A549 (cell line): ENCODE measurements at regions not wholly inside any gene's neighbourhood (a gene's known extent, or its start where the extent isn't known, plus 50 kb on each side); places are given as distances from the start of the nearest gene placed in this dataset.

Source experiments
- CBX2 ChIP-seq: fragments of 200-600 bp; sonication (generic); IDR thresholded peaks from 2 replicates; pipeline ENCODE4 v1.6.1; 2016; ENCODE audit warnings: low read depth, mild to moderate bottlenecking, borderline replicate concordance
- CEBPB ChIP-seq, 2 experiments: fragments of >200 bp in 1 of 2; sonication (Bioruptor Twin) in 1 of 2; formaldehyde crosslinking in 1 of 2; IDR thresholded peaks; 2 replicates each; pipeline ENCODE4 v1.6.1; 2012 to 2016
- CHD4 ChIP-seq: fragments of 200-600 bp; sonication (generic); IDR thresholded peaks from 2 replicates; pipeline ENCODE4 v1.6.1; 2016; ENCODE audit warnings: antibody characterized with exemption, mild to moderate bottlenecking, borderline replicate concordance
- EP300 ChIP-seq, 2 experiments: fragments of >200 bp; sonication (Bioruptor Twin); formaldehyde crosslinking; IDR thresholded peaks; 2 replicates in 1 of 2; 3 replicates in 1 of 2; pipeline ENCODE4 v1.6.1; 2016 to 2017
- JUN ChIP-seq, 2 experiments: fragments of >200 bp; sonication (Bioruptor Twin); formaldehyde crosslinking; IDR thresholded peaks; 2 replicates in 1 of 2; 3 replicates in 1 of 2; pipeline ENCODE4 v1.6.1; 2016 to 2017
- MAX ChIP-seq: IDR thresholded peaks from 2 replicates; pipeline ENCODE4 v1.6.1; 2012
- MAZ ChIP-seq: fragments of 150-350 bp; IDR thresholded peaks from 2 replicates; pipeline ENCODE4 v1.6.1; 2014; ENCODE audit warnings: antibody characterized with exemption, low read depth, low read length, borderline replicate concordance
- NR3C1 ChIP-seq: fragments of >200 bp; sonication (Bioruptor Twin); formaldehyde crosslinking; IDR thresholded peaks from 3 replicates; pipeline ENCODE4 v1.6.1; 2017
- POLR2A ChIP-seq: IDR thresholded peaks from 2 replicates; pipeline ENCODE4 v1.6.1; 2012; ENCODE audit warnings: mild to moderate bottlenecking, low read length
- SMC3 ChIP-seq: fragments of >200 bp; sonication (Bioruptor Twin); formaldehyde crosslinking; IDR thresholded peaks from 3 replicates; pipeline ENCODE4 v1.6.1; 2018; ENCODE audit warnings: inconsistent platforms
- SREBF2 ChIP-seq: fragments of 450-650 bp; IDR thresholded peaks from 2 replicates; pipeline ENCODE4 v1.6.1; 2014; ENCODE audit warnings: mild to moderate bottlenecking, moderate library complexity
- TF ChIP-seq, protein P1 (sequence below): fragments of >200 bp; sonication (Bioruptor Twin); formaldehyde crosslinking; IDR thresholded peaks from 3 replicates; pipeline ENCODE4 v1.5.1; 2016

DNA sequence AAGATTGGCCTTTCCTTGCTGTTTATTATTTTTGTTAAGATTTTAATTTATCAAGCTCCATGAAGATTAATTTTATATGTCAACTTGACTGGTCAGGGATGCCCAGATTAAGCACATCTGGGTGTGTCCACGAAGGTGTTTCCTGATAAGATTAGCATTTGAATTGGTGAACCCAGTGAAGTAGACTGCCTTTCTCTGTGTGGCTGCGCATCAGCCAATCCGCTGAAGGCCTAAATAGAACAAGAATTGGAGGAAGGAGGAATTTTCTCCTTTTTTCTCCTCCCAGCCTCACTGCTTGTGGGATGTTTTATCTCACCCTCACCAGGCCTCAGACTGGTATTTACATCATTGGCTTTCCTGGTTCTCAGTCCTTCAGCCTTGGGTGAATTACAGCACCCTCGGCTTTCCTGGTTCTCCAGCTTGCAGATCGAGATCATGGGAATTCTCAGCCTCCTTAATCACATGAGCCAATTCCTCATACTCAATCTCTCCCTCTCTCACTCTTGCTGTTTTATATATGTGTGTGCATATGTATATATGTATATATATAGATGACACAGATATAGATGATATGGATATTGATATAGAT, 135.4 kb upstream of the SPEF2 start:
- TF ChIP-seq CBX2: no peak
- TF ChIP-seq SMC3: no peak
- TF ChIP-seq CEBPB (IDR thresholded peaks at IDR 0.05): no peak
- TF ChIP-seq EP300 (IDR thresholded peaks at IDR 0.05): no peak
- TF ChIP-seq MAX: no peak
- no peak for TF ChIP-seq SREBF2
- TF ChIP-seq, protein P1, sequence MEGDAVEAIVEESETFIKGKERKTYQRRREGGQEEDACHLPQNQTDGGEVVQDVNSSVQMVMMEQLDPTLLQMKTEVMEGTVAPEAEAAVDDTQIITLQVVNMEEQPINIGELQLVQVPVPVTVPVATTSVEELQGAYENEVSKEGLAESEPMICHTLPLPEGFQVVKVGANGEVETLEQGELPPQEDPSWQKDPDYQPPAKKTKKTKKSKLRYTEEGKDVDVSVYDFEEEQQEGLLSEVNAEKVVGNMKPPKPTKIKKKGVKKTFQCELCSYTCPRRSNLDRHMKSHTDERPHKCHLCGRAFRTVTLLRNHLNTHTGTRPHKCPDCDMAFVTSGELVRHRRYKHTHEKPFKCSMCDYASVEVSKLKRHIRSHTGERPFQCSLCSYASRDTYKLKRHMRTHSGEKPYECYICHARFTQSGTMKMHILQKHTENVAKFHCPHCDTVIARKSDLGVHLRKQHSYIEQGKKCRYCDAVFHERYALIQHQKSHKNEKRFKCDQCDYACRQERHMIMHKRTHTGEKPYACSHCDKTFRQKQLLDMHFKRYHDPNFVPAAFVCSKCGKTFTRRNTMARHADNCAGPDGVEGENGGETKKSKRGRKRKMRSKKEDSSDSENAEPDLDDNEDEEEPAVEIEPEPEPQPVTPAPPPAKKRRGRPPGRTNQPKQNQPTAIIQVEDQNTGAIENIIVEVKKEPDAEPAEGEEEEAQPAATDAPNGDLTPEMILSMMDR: no peak
- TF ChIP-seq CHD4: no peak
- no peak for TF ChIP-seq POLR2A
- no peak for TF ChIP-seq JUN (IDR thresholded peaks at IDR 0.05)
- no peak for TF ChIP-seq NR3C1
- no peak for TF ChIP-seq MAZ
